ENCODE measurements at regions not wholly inside any gene's neighbourhood (a gene's known extent, or its start where the extent isn't known, plus 50 kb on each side); places are given as distances from the start of the nearest gene placed in this dataset.
"Not testable (repeated sequence)": the region's sequence is repeated elsewhere in the genome, so short reads cannot be mapped to it uniquely, and the experiment has no call there.

DNA sequence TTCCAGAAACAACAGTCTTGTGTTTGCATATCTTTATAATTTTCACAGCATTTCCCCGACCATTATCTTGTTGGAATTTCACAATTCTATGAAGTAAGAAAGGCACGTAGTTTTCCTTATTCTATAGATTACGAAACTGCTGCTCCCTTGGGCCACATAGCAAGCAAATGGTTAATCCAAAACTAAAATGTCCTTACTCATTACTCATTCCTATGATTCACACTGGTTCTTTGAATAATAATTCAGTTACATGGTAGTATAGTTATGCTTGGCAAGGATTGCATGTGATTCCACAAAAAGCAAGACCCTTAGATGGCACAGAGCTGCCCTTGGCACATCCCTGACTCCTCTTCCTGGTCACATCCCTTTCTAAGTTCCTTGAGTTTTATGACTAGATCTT, 51.2 kb downstream of the OR13H1 start:
- no peak for DNase-seq (ENCODE audit: low read depth in 4 of 4, low spot score in 1 of 4)

DNA sequence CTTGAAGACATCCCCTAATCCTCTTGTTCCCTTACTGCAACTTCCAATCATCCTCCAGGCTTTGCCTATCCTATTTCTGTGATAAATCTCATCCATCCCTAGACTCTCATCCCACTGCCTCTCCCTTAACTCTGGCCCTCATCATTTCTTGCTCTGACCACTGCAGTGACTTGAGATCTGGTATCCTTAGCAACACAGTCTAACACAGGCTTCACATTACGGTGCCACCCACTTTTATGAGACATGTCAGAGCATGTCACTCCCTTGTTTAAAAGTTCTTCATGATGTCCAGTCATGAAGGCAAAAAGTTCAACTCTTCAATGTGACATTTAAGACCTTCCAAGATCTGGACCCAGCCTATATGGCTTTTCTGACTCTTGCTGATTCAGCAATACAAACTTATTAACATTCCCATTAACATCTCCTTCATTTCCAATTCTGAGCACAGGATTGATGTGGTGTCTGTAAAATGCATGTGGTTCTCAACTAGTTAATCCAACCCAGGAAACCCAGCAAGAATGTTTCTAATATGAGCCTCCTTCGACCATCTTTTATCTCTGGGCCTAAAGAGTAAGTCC, 64.0 kb downstream of the OR13H1 start:
- no peak for DNase-seq (ENCODE audit: low read depth in 4 of 4, low spot score in 1 of 4)

DNA sequence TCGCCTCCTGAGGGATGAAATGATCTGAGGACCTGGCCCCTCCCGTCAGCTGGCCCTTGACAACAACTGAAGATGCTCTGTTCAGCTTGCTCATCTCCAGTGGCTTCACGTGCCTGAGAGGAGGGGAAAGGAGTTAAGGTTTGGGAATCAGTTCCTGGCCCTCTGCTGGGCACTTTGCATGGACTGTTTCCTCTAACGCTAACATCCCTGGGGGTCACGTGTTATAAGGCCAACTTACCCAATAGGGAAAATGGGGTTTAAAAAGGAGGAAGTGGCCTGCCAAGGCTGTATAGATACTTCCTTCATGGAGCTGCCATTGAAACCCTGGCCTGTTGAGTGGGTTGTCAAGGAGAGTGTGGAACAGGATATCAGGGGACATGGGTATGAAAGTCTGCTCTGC, 65.6 kb downstream of the OR13H1 start:
- DNase-seq (ENCODE audit: low read depth in 4 of 4, low spot score in 1 of 4) = no peak

DNA sequence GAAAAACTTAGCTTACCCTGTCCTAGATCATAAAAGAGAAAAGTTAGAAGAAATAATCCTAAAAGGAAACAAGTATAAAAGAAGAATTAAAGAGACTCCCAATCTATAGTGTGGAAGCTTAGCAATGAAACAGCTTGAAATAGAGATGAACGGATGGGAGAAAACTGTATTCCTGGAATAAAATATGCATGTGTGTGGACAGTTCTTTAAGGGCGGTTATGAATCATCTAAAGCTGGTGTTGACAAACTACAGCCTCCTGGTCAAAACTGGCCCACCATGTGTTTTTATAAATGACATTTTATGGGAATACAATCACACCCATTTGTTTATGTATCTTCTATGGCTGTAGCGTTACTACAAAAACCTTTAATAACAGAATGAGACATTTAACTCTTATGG, 69.4 kb downstream of the OR13H1 start:
- DNase-seq (ENCODE audit: low read depth in 4 of 4, low spot score in 1 of 4) = no peak

DNA sequence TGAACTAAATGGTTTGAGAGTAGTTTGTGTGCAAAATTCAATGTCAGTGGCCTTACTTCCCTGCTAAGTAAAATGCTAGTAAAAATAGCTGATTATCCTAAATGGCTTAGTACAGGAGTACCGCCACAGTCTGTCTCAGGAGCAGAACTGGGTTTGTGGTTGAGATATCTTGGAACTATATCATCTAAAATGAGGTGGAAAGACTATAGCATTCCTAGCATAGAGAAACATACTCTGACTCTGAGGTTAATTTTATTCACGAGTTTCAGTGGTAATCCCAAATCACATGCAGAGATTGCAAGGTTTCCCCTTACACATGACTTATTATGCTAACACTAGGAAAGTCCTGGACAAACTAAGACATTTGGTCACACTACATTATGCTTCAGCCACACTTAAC, 70.4 kb downstream of the OR13H1 start:
- no peak for DNase-seq (ENCODE audit: low read depth in 4 of 4, low spot score in 1 of 4)

DNA sequence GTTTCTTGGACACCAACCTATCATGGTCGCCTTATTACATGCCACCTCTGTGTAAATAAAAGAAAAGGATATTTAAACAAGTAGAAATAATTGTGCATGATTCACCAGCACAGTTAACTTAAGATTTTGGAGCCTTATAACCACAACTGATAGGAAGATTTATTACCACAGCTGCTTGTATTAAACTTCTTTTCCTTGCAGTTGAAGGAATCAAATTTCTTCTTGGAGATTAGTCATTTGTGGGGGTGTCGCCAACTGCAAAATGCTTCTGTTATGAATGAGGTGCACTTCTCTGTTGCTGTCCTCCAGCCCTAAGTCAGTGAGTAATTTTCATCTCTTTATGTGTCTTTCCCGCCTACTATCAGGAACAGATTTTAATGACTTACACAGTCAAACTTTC, 73.3 kb downstream of the OR13H1 start:
- DNase-seq (ENCODE audit: low read depth in 4 of 4, low spot score in 1 of 4) = no peak

DNA sequence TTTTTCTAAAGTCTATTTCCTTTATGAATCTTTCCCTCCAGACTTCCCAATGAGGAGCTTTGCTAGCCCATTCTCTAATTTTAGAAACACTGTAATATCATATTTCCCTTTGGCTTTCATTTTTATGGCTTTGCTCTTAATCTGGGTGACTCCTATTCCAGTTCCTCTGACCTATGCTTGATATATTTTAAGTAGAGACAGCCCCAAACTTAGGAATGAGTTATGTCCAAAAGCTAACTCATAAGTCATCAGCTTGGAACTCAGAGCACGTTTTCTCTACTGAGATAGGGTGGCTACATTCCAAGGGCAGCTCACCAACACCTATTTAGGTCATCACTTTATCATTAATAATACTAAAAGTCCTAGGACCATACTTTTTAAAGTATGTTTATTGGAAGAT, 77.8 kb downstream of the OR13H1 start:
- DNase-seq (ENCODE audit: low read depth in 4 of 4, low spot score in 1 of 4) = no peak

DNA sequence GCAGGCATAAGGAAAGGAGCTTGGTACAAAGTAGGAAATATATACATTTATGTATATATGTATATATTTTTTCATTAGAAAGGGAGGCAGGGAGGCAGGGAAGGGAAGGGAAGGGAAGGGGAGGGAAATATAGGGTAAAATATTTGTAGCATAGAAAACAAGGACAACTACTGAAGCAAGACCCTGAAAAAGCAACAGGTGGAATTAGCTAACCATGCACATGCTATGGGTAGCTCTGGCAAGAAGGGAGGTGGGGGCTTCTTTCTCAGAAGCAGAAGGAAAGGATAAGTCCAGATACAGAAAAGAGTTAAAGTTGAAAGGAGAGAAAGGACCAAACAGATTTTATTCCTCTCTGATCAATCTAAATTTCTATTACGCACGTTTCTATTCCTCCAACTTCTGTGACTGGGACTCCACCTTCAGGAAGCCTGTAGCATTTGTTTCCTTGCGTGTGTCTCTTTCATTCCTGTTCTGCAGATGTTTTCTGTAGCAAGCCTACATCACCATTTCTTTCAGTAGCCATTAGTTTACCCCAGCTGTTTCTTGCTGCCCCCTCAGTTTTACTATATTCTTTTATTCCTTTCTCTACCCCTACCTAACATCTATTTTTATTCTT, 82.9 kb downstream of the OR13H1 start:
- no peak for DNase-seq (ENCODE audit: low read depth in 4 of 4, low spot score in 1 of 4)

DNA sequence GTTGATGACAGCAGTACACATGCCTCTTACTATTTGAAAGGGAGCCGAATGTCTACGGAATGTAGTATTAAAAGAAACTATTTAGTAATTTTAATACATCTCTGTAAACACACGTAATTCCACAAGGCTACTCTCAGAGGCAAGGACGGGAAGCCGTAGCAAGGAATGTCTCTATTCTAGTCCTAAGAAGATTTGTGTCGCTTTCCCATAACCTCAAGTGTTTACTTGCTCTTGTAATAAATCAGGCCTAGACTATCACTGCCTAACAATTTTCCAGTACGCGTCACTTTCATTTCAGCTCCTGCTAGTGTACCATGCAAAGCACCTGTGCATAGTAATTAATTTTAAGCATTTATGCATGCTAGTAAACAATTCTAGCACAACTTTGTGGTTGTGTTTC, 86.7 kb downstream of the OR13H1 start:
- DNase-seq (ENCODE audit: low read depth in 4 of 4, low spot score in 1 of 4) = no peak

DNA sequence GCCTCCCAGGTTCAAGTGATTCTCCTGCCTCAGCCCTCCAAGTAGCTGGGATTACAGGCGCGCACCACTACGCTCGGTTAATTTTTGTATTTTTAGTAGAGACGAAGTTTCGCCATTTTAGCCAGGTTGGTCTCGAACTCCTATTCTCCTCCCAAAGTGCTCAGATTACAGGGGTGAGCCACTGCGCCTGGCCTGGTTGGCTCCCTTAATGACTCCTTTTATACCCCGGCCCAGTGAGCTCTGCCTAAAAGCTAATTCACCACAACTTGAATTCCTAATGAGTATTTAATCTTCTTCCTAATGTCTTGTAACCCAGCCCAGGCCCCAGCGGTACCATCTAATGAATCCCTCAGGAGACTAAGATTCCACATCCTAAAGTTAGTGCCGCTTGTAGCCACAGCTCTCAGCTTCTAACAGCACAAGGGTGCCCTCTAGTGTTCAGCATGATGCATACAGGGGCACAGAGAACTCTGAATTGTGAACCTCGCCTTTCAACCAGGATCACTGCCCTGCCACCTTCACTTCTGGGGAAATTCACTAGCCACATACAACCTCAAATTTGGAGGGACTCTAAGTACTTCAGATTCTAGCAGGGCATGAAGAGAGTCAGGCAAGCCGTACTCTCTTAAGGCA, 89.5 kb downstream of the OR13H1 start:
- peak; percentile 7 to 22 (median 8) for DNase-seq (ENCODE audit: low read depth in 4 of 4, low spot score in 1 of 4)

DNA sequence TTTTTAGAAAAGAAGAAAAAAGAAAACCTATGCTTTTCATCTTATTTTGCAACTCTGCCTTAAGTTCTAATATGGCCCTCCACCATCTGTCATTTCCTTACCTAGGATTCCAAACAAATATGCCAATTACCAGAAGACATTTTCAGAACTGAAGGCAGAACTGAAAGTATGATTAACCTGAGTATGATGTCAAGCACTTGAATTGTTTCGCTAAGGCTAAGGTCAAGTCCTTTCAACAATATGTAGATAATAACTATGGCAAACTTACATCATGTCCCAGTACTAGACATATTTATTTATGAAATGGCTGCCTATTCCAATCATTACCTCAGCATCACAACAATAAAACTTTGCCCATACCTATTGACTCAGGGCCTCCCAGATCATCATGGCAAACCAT, 91.0 kb downstream of the OR13H1 start:
- DNase-seq (ENCODE audit: low read depth in 4 of 4, low spot score in 1 of 4) = no peak

DNA sequence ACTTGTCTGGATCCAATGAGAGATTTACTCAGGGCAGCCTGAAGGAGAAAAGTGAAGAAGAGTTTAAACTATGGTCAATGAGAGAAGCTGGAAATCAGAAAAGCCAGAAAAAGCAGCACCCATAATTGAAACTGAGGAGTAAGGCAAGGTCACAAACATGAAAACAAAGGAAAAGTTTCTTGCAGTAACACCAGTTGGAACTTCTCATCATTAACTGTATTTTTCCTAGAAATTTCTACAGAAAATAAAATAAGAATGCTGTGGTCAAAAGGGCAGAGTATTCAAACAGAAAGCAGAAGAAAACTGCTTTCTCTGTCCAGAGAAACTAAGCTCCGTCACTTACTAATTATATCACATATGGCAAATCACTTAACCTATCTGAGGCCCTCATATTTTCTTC, 102.2 kb downstream of the OR13H1 start:
- DNase-seq (ENCODE audit: low read depth in 4 of 4, low spot score in 1 of 4) = no peak

DNA sequence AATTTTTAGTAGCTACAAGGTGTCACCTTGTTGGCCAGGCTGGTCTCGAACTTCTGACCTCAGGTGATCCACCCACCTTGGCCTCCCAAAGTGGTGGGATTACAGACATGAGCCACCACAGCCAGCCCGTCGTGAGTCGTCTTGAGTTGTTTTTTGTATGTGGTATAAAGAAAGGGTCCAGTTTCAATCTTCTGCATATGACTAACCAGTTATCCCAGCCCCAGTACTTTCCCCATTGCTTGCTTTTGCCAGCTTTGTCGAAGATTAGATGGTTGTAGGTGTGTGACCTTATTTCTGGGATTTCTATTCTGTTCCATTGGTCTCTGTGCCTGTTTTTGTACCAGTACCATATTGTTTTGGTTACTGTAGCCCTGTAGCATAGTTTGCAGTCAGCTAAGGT, 105.9 kb downstream of the OR13H1 start:
- no peak for DNase-seq (ENCODE audit: low read depth in 4 of 4, low spot score in 1 of 4)

DNA sequence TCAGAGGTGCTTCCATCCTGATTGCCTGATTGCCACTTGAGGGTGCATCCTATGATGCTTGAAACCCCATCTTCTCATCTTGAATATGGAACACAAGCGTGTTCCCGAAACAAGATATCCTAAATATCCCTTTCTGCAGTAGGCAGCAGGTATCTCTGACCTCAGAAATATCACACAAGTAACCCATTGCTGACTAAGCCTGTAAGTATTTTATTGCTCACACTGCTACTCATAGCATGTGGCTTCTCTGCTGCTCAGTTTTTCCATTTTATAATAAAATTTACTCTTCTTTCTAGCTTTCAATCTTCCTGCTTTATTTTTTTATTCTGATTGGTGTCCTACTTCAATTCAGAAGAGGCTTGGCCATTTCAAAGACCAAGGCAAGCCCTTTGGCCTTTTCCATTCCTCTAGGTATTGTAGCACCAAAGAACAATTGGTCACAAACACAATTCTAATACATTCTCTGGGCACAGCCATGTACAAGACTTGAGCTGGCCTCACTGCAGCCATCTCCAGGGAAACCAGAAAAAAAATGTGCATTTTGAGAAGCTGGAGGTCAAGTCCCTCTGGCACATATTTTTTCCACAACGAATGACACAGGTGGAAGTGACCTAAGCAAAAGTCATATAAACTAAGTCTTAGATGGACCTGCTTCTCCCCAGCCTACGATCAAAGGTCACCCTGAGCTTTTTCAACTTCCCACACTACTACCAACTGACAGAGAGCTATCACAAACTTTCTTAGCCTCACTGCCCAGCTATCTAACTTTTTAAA, 107.0 kb downstream of the OR13H1 start:
- no peak for DNase-seq (ENCODE audit: low read depth in 4 of 4, low spot score in 1 of 4)

DNA sequence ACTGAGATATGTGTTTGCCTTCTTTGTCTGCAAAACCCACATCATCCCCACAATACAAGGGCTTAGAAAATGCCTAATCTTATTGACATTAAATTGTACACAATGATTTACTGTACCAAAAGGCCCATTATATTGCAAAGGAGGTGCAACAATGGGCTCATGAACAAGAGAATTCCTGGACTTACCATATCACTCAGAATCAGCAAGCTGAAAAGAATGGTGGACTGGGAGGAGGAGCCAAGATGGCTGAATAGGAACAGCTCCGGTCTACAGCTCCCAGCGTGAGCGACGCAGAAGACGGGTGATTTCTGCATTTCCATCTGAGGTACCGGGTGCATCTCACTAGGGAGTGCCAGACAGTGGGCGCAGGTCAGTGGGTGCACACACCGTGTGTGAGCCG, 119.9 kb downstream of the OR13H1 start:
- DNase-seq (ENCODE audit: low read depth in 4 of 4, low spot score in 1 of 4) = not testable (repeated sequence)

DNA sequence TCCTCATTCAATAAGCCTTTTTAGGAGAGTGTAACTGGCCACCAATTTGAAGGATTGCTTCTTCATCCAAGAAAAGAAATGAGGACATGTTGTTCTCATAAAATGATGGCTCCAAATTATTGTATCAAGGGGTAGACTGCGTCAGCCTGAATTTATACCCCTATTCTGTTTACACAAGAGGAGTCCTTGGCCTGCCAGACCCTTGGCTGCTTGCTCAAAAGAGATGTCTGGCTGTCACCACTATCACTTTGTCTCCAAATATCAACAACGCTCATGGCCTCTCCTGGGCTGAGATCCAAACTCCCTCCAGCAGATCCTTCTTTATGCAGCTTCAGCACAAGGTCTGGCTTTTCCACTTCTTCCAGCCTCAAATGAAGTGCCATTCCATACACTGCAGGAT, 127.9 kb downstream of the OR13H1 start:
- no peak for DNase-seq (ENCODE audit: low read depth in 4 of 4, low spot score in 1 of 4)

DNA sequence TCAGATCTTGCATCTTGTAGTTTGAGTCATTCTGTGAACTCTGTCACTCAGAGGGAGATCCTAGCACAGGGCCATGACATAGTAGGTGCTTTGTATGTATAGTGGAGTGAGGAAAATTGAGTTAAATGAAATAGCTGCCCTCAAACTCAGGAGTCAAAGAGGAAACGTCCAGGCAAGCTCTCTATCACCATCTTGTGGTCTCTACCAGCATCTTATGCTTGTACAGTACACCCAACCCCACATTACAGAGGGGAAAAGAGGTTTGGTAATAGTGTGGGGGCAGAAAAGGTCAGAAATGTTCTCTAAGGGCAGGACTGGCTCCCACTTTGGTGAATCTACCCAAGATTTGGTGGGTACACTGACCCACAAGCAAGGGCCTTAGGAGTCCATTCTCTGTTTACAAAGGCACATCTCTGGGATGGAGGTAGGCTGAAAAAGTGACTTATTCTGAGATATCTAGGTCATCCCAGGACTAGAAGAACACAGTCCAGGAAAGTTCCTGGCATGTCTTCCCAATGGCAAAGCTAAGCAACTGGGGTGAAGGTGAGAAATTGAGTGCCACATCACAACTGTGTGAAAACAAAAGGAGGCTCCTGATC, 131.8 kb downstream of the OR13H1 start:
- DNase-seq (ENCODE audit: low read depth in 4 of 4, low spot score in 1 of 4) = no peak

DNA sequence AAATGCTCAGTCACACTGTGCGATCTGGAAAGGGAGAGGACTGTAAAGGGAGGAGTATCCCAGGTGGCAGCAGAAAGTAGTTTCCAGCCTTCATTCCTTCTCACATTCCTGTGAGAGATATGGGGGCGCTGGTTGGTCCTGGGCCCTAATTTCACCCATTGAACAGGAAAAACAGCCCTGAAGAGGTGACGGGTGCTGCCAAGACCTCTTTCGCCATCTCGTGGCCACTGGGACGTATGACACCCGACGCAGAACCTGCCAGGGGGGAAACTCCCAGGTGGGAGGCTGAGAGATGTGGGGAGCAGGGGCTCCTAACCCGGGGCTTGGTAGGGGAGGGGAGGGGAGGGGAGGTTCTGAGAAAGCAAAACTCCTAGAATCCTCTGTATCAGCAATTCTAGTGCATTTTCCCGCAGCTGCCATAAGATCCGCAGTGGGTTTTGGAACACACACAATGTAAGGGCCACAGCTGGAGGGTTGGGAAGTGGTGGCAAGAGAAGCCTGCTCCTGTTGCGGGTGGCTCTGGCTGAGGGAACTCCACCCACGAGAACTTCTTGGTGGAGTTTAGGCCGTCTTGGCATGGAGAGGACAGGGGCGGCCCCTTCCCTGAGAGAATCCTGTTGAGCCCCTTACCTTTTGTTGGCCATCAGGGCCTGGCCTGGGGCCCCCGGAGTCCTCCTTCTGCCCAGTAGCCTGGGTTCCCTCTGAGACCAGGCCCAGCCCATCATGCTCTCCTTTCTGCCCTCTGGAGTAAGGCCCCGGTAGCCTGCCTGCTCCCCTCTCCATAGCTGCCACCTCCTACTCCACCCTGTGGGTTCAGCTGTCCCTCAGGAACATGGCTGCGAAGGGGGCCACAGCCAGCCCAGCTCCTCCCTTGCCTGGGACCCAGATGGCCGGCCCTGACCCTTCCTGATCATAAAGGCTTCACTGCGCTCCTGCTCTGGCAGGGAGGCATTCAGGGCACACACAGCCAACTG, 134.1 kb downstream of the OR13H1 start:
- DNase-seq (ENCODE audit: low read depth in 4 of 4, low spot score in 1 of 4) = peak; percentile 9 to 39 (median 14)

DNA sequence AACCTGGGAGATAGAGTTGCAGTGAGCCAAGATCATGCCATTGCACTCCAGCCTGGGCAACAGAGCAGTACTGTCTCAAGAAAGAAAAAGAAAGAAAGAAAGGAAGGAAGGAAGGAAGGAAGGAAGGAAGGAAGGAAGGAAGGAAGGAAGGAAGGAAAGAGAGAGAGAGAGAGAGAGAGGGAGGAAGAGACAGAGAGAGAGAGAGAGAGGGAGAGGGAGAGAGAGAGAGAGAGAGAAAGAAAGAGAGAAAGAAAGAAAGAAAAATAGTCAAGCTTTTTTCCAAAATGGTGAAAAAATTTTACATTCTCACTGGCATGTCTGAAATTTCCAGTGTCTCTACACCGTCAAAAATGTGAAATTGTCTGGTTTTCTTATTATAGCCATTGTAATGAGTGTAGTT, 138.9 kb downstream of the OR13H1 start:
- not testable (repeated sequence) for DNase-seq (ENCODE audit: low read depth in 4 of 4, low spot score in 1 of 4)

DNA sequence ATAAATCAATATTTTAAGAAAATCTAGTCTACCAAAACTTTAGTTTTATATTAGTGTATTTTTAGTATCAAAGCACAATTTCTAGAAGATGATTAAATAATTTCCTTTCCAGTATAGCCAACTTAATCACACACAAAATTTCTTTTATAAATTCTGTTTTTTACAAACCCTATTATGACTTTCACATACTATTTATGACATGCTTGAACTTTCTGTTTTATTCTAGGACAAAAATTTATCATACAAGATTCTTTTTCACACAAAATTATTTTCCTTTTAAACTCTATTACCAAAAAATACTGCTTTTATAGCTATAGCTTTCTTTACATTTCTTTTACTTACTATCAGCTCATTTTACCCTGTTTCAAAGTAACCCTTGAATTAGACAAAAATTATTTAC, 149.5 kb downstream of the OR13H1 start:
- no peak for DNase-seq (ENCODE audit: low read depth in 4 of 4, low spot score in 1 of 4)

DNA sequence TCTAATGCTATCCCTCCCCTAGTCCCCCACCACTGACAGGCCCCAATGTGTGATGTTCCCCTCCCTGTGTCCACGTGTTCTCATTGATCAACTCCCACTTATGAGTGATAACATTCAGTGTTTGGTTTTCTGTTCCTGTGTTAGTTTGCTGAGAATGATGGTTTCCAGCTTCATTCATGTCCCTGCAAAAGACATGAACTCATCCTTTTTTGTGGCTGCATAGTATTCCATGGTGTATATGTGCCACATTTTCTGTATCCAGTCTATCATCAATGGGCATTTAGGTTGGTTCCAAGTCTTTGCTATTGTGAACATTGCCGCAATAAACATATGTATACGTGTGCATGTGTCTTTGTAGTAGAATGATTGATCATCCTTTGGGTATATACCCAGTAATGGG, 153.1 kb downstream of the OR13H1 start:
- DNase-seq (ENCODE audit: low read depth in 4 of 4, low spot score in 1 of 4) = not testable (repeated sequence)
